ENCODE measurements at regions not wholly inside any gene's neighbourhood (a gene's known extent, or its start where the extent isn't known, plus 50 kb on each side); places are given as distances from the start of the nearest gene placed in this dataset.

GRCh38 chr15:69623392-69624154 lies 171.0 kb downstream of the RPLP1 start:
- no peak overlapping the region for H3K4me3 Mint-ChIP-seq
- ATAC-seq (replicated peaks) = peak; percentile 90

GRCh38 chr15:69624155-69624520 lies 171.5 kb downstream of the RPLP1 start:
- Mint-ChIP-seq H3K9me3 (no peaks in the 10 kb centered on the region), H3K36me3 (ENCODE audit: low read depth) (no peaks in the 10 kb centered on the region), H3K4me1 (peaks cover 6% of the 10 kb centered on the region), H3K27ac (peak overlapping the region; percentile 72), H3K27me3 (peaks cover 13% of the 10 kb centered on the region), H3K4me3 (peak overlapping the region; percentile 22)
- ATAC-seq (replicated peaks) = peak; percentile 87

More at GRCh38 chr15:69623392-69624154, 171.0 kb downstream of the RPLP1 start:
- Mint-ChIP-seq H3K36me3 (ENCODE audit: low read depth) (no peaks in the 10 kb centered on the region), H3K27me3 (peaks cover 11% of the 10 kb centered on the region), H3K9me3 (no peaks in the 10 kb centered on the region), H3K4me1 (peaks cover 6% of the 10 kb centered on the region), H3K27ac (peak overlapping the region; percentile 72)

- Mint-ChIP-seq H3K4me3 (peak overlapping the region; percentile 22), H3K9me3 (no peaks in the 10 kb centered on the region), H3K36me3 (ENCODE audit: low read depth) (no peaks in the 10 kb centered on the region), H3K4me1 (peaks cover 6% of the 10 kb centered on the region), H3K27ac (peak overlapping the region; percentile 72), H3K27me3 (peaks cover 16% of the 10 kb centered on the region)
- no peak for ATAC-seq (replicated peaks)
Observed at GRCh38 chr15:69624816-69625215, 172.2 kb downstream of the RPLP1 start.

- Mint-ChIP-seq H3K9me3 (no peaks in the 10 kb centered on the region), H3K36me3 (ENCODE audit: low read depth) (no peaks in the 10 kb centered on the region), H3K27ac (peak overlapping the region; percentile 72), H3K27me3 (peaks cover 19% of the 10 kb centered on the region), H3K4me1 (peaks cover 6% of the 10 kb centered on the region), H3K4me3 (no peak overlapping the region)
- ATAC-seq (replicated peaks) = no peak
Observed at GRCh38 chr15:69625328-69625727, 172.7 kb downstream of the RPLP1 start.

GRCh38 chr15:69626095-69627066 lies 173.8 kb downstream of the RPLP1 start:
- no peak overlapping the region for H3K27ac Mint-ChIP-seq
- H3K9me3 Mint-ChIP-seq = no peaks in the 10 kb centered on the region
- no peaks in the 10 kb centered on the region for H3K36me3 Mint-ChIP-seq (ENCODE audit: low read depth)
- H3K4me3 Mint-ChIP-seq = no peak overlapping the region
- peaks cover 6% of the 10 kb centered on the region for H3K4me1 Mint-ChIP-seq
- no peak for ATAC-seq (replicated peaks)
- peaks cover 29% of the 10 kb centered on the region for H3K27me3 Mint-ChIP-seq

GRCh38 chr15:69627548-69628158 lies 175.0 kb downstream of the RPLP1 start:
- Mint-ChIP-seq H3K9me3 (no peaks in the 10 kb centered on the region), H3K4me1 (peaks cover 6% of the 10 kb centered on the region), H3K36me3 (ENCODE audit: low read depth) (no peaks in the 10 kb centered on the region), H3K27ac (no peak overlapping the region), H3K27me3 (peaks cover 34% of the 10 kb centered on the region), H3K4me3 (no peak overlapping the region)
- ATAC-seq (replicated peaks) = no peak

- Mint-ChIP-seq H3K27ac (no peak overlapping the region), H3K27me3 (peaks cover 38% of the 10 kb centered on the region), H3K4me1 (peaks cover 6% of the 10 kb centered on the region), H3K4me3 (no peak overlapping the region), H3K9me3 (no peaks in the 10 kb centered on the region), H3K36me3 (ENCODE audit: low read depth) (no peaks in the 10 kb centered on the region)
- ATAC-seq (replicated peaks) = no peak
Observed at GRCh38 chr15:69628256-69629093, 175.9 kb downstream of the RPLP1 start.

GRCh38 chr15:69629631-69630161 lies 177.1 kb downstream of the RPLP1 start:
- Mint-ChIP-seq H3K27ac (no peak overlapping the region), H3K9me3 (no peaks in the 10 kb centered on the region), H3K36me3 (ENCODE audit: low read depth) (no peaks in the 10 kb centered on the region), H3K4me1 (no peaks in the 10 kb centered on the region), H3K27me3 (peaks cover 29% of the 10 kb centered on the region), H3K4me3 (no peak overlapping the region)
- ATAC-seq (replicated peaks) = peak; percentile 72

- H3K27me3 Mint-ChIP-seq = peaks cover 31% of the 10 kb centered on the region
- H3K4me1 Mint-ChIP-seq = no peaks in the 10 kb centered on the region
- no peaks in the 10 kb centered on the region for H3K36me3 Mint-ChIP-seq (ENCODE audit: low read depth)
- no peak overlapping the region for H3K27ac Mint-ChIP-seq
- no peak overlapping the region for H3K4me3 Mint-ChIP-seq
- ATAC-seq (replicated peaks) = no peak
- no peaks in the 10 kb centered on the region for H3K9me3 Mint-ChIP-seq
Observed at GRCh38 chr15:69631005-69631404, 178.4 kb downstream of the RPLP1 start.

GRCh38 chr15:69631978-69632377 lies 179.4 kb downstream of the RPLP1 start:
- Mint-ChIP-seq H3K4me1 (no peaks in the 10 kb centered on the region), H3K27me3 (peaks cover 36% of the 10 kb centered on the region), H3K4me3 (no peak overlapping the region), H3K27ac (no peak overlapping the region), H3K36me3 (ENCODE audit: low read depth) (no peaks in the 10 kb centered on the region), H3K9me3 (no peaks in the 10 kb centered on the region)
- no peak for ATAC-seq (replicated peaks)

GRCh38 chr15:69634860-69635259 lies 182.2 kb downstream of the RPLP1 start:
- no peak for ATAC-seq (replicated peaks)
- no peaks in the 10 kb centered on the region for H3K4me1 Mint-ChIP-seq
- H3K36me3 Mint-ChIP-seq (ENCODE audit: low read depth) = no peaks in the 10 kb centered on the region
- H3K9me3 Mint-ChIP-seq = no peaks in the 10 kb centered on the region
- H3K4me3 Mint-ChIP-seq = no peak overlapping the region
- peaks cover 30% of the 10 kb centered on the region for H3K27me3 Mint-ChIP-seq
- no peak overlapping the region for H3K27ac Mint-ChIP-seq

GRCh38 chr15:69636169-69636915 lies 183.7 kb downstream of the RPLP1 start:
- H3K9me3 Mint-ChIP-seq = peaks cover 4% of the 10 kb centered on the region
- H3K36me3 Mint-ChIP-seq (ENCODE audit: low read depth) = no peaks in the 10 kb centered on the region
- H3K4me1 Mint-ChIP-seq = no peaks in the 10 kb centered on the region
- H3K27me3 Mint-ChIP-seq = peaks cover 16% of the 10 kb centered on the region
- H3K27ac Mint-ChIP-seq = peak overlapping the region; percentile 5
- H3K4me3 Mint-ChIP-seq = no peak overlapping the region
- no peak for ATAC-seq (replicated peaks)

GRCh38 chr15:69637818-69638217 lies 185.2 kb downstream of the RPLP1 start:
- H3K4me3 Mint-ChIP-seq = no peak overlapping the region
- no peaks in the 10 kb centered on the region for H3K36me3 Mint-ChIP-seq (ENCODE audit: low read depth)
- H3K9me3 Mint-ChIP-seq = peaks cover 11% of the 10 kb centered on the region
- peaks cover 10% of the 10 kb centered on the region for H3K27me3 Mint-ChIP-seq
- H3K27ac Mint-ChIP-seq = no peak overlapping the region
- no peaks in the 10 kb centered on the region for H3K4me1 Mint-ChIP-seq
- ATAC-seq (replicated peaks) = no peak

Data from activated T-helper 17 cell treated with anti-CD3 and anti-CD28 coated beads, Interleukin-2, amount 50 U/mL, for 72 hours (primary cell).